GM11168 (cell line): ENCODE measurements at regions not wholly inside any gene's neighbourhood (a gene's known extent, or its start where the extent isn't known, plus 50 kb on each side); places are given as distances from the start of the nearest gene placed in this dataset.
"Not testable (repeated sequence)": the region's sequence is repeated elsewhere in the genome, so short reads cannot be mapped to it uniquely, and the experiment has no call there.

ENCODE experiments used
- in situ Hi-C: fragments of 300-500 bp; cut with MboI; formaldehyde crosslinking; loops from one replicate; pipeline ENCODE4 v1.12.0; 2022; ENCODE audit warnings: low sequenced_read_pairs; ENCODE audit not compliant: unreplicated experiment

GRCh38 chr3:110932567-110932966 lies 139.0 kb upstream of the NECTIN3 start:
- in situ Hi-C loops = no loop called here

- in situ Hi-C loops = no loop called here
These were observed 137.7 kb upstream of the NECTIN3 start for GRCh38 chr3:110933821-110934426.

GRCh38 chr3:110938629-110939028 lies 133.0 kb upstream of the NECTIN3 start:
- in situ Hi-C loops = no loop called here

GRCh38 chr3:110940055-110940454 lies 131.6 kb upstream of the NECTIN3 start:
- in situ Hi-C loops = no loop called here

- in situ Hi-C loops = no loop called here
These were observed 126.8 kb upstream of the NECTIN3 start for GRCh38 chr3:110944782-110945181.

GRCh38 chr3:110946810-110947209 lies 124.8 kb upstream of the NECTIN3 start:
- in situ Hi-C loops = no loop called here

GRCh38 chr3:110949194-110949593 lies 122.4 kb upstream of the NECTIN3 start:
- in situ Hi-C loops = not testable (repeated sequence)

- in situ Hi-C loops = no loop called here
These were observed 116.2 kb upstream of the NECTIN3 start for GRCh38 chr3:110955301-110955880.

- in situ Hi-C loops = no loop called here
These were observed 115.5 kb upstream of the NECTIN3 start for GRCh38 chr3:110956081-110956480.

GRCh38 chr3:110957247-110958025 lies 114.2 kb upstream of the NECTIN3 start:
- in situ Hi-C loops = no loop called here

- in situ Hi-C loops = no loop called here
These were observed 113.1 kb upstream of the NECTIN3 start for GRCh38 chr3:110958313-110959147.

- in situ Hi-C loops = no loop called here
These were observed 105.6 kb upstream of the NECTIN3 start for GRCh38 chr3:110965976-110966375.

GRCh38 chr3:110966966-110967663 lies 104.5 kb upstream of the NECTIN3 start:
- in situ Hi-C loops = no loop called here

- in situ Hi-C loops = no loop called here
These were observed 103.5 kb upstream of the NECTIN3 start for GRCh38 chr3:110968076-110968475.

GRCh38 chr3:110969229-110970211 lies 102.1 kb upstream of the NECTIN3 start:
- in situ Hi-C loops = no loop called here

GRCh38 chr3:110971010-110971601 lies 100.5 kb upstream of the NECTIN3 start:
- in situ Hi-C loops = no loop called here

- in situ Hi-C loops = no loop called here
These were observed 98.2 kb upstream of the NECTIN3 start for GRCh38 chr3:110973263-110973895.

GRCh38 chr3:110974902-110975301 lies 96.7 kb upstream of the NECTIN3 start:
- in situ Hi-C loops = no loop called here
